ENCODE measurements at regions not wholly inside any gene's neighbourhood (a gene's known extent, or its start where the extent isn't known, plus 50 kb on each side); places are given as distances from the start of the nearest gene placed in this dataset.

DNA sequence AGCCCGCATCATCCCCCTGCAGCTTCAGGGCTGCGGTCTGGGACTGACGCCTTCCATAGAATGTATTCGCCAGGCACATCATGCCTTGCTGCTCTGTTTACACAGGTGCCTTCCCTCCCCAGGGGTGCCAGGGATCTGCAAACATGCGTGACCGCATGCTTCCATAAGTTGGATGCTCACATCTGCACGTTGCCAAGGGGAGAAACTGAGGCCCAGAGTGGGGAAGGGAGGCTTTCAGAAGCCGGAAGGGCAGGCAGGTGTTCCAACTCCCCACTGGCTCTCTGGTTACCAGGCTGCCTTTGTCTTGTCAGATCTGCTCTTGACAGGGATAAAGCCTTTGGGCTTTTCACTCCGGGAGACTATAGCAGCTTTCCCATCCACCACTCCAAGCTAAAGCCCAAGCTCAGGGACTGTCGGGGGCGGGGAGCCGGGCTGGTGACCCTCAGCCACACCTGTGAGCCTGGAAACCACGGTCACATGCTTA, 125.8 kb upstream of the TNP1 start:
- TF ChIP-seq, protein P1, sequence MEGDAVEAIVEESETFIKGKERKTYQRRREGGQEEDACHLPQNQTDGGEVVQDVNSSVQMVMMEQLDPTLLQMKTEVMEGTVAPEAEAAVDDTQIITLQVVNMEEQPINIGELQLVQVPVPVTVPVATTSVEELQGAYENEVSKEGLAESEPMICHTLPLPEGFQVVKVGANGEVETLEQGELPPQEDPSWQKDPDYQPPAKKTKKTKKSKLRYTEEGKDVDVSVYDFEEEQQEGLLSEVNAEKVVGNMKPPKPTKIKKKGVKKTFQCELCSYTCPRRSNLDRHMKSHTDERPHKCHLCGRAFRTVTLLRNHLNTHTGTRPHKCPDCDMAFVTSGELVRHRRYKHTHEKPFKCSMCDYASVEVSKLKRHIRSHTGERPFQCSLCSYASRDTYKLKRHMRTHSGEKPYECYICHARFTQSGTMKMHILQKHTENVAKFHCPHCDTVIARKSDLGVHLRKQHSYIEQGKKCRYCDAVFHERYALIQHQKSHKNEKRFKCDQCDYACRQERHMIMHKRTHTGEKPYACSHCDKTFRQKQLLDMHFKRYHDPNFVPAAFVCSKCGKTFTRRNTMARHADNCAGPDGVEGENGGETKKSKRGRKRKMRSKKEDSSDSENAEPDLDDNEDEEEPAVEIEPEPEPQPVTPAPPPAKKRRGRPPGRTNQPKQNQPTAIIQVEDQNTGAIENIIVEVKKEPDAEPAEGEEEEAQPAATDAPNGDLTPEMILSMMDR (IDR thresholded peaks at IDR 0.05): no peak
- TF ChIP-seq POLR2AphosphoS5 (IDR thresholded peaks at IDR 0.05) (no peak), POLR2A (IDR thresholded peaks at IDR 0.05) (no peak)

Data from prostate gland (tissue), 2 donors.